Peyer's patch (tissue), 4 donors: ENCODE measurements at regions not wholly inside any gene's neighbourhood (a gene's known extent, or its start where the extent isn't known, plus 50 kb on each side); places are given as distances from the start of the nearest gene placed in this dataset.

Experiments used
- CTCF ChIP-seq, 6 experiments: fragments of 450-650 bp in 4 of 6; fragments of 200-600 bp in 2 of 6; sonication (generic) in 1 of 6; IDR thresholded peaks; one replicate each; pipeline ENCODE4 v1.5.1; 2017 to 2019; ENCODE audit warnings: antibody characterized with exemption in 6 of 6, mild to moderate bottlenecking in 3 of 6, moderate library complexity in 1 of 6
- POLR2A ChIP-seq, 2 donors: fragments of 450-650 bp; IDR thresholded peaks; one replicate each; pipeline ENCODE4 v1.5.1; 2017; ENCODE audit warnings: antibody characterized with exemption in 2 of 2, mild to moderate bottlenecking in 2 of 2, moderate library complexity in 2 of 2

- no peak for TF ChIP-seq POLR2A (IDR thresholded peaks at IDR 0.05)
- TF ChIP-seq CTCF (IDR thresholded peaks at IDR 0.05) = no peak
Observed at GRCh38 chr18:47522359-47522758, 270.9 kb upstream of the SKOR2 start.
